ENCODE measurements at regions not wholly inside any gene's neighbourhood (a gene's known extent, or its start where the extent isn't known, plus 50 kb on each side); places are given as distances from the start of the nearest gene placed in this dataset.

- no peak for TF ChIP-seq CTCF (conservative IDR thresholded peaks at IDR 0.05)
- H3K4me1 Mint-ChIP-seq = no peaks in the 10 kb centered on the region
- H3K27ac ChIP-seq (ENCODE audit: insufficient read length, low read depth, low read length) = no peak overlapping the region
- no peaks in the 10 kb centered on the region; the same call in 1 of the 2 replicates for H3K27me3 Mint-ChIP-seq (ENCODE audit: low read depth)
- H3K4me3 Mint-ChIP-seq = no peak overlapping the region
- H3K4me2 ChIP-seq (ENCODE audit: insufficient read depth, insufficient read length, low read length) = no peak overlapping the region
- H3K79me2 ChIP-seq (ENCODE audit: insufficient read depth, low read length) = no peaks in the 10 kb centered on the region
- H3K23ac ChIP-seq (ENCODE audit: insufficient read length, low read depth, low read length) = no peak overlapping the region
- H3K27me3 ChIP-seq (ENCODE audit: insufficient read depth, low read length) = no peaks in the 10 kb centered on the region
- H3K79me1 ChIP-seq (ENCODE audit: insufficient read depth, low read depth, low read length, poor library complexity, severe bottlenecking) = no peaks in the 10 kb centered on the region
- H3T11ph ChIP-seq (ENCODE audit: low read length) = no peak overlapping the region
- H3K27ac Mint-ChIP-seq = no peak overlapping the region
- H3K14ac ChIP-seq (ENCODE audit: insufficient read depth, low read length) = no peak overlapping the region
- no peak overlapping the region for H4K5ac ChIP-seq (ENCODE audit: insufficient read length, low read depth, low read length)
- no peaks in the 10 kb centered on the region for H4K20me1 ChIP-seq (ENCODE audit: control insufficient read depth, insufficient read depth, insufficient read length)
- no peak overlapping the region for H2BK12ac ChIP-seq (ENCODE audit: insufficient read length, low read depth, low read length)
- DNase-seq = no peak
- H2BK20ac ChIP-seq (ENCODE audit: low read depth, low read length, poor library complexity, severe bottlenecking) = no peak overlapping the region
- peaks cover 2 to 15% (median 10%) of the 10 kb centered on the region in 3 experiments; a peak in 6 of 7 replicates for H3K36me3 Mint-ChIP-seq (ENCODE audit: insufficient read depth in 1 of 3, low read depth in 3 of 3)
- no peak overlapping the region for H3K9ac ChIP-seq (ENCODE audit: extremely low read depth, insufficient read length, low read length)
- H3K18ac ChIP-seq (ENCODE audit: insufficient read length, low read depth, low read length) = no peak overlapping the region
- H2BK5ac ChIP-seq (ENCODE audit: insufficient read length, low read length) = no peak overlapping the region
- H4K8ac ChIP-seq (replicated peaks; ENCODE audit: insufficient read length, low read depth, low read length) = no peak overlapping the region
- WGBS (ENCODE audit: extremely low coverage, insufficient read length, low lambda C conversion rate) = no CpG with 5 or more reads among the region's 1 CpG
- no peaks in the 10 kb centered on the region for H3K23me2 ChIP-seq (ENCODE audit: insufficient read length, low read depth, low read length, poor library complexity, severe bottlenecking)
- peaks cover 63 to 71% of the 10 kb centered on the region in 2 experiments for H3K9me3 Mint-ChIP-seq
- no peaks in the 10 kb centered on the region for H3K4me1 ChIP-seq (ENCODE audit: insufficient read depth, low read length)
- no peak overlapping the region for H3K4ac ChIP-seq (ENCODE audit: low read depth, low read length)
- H4K91ac ChIP-seq (ENCODE audit: insufficient read length, low read depth, low read length) = no peak overlapping the region
- H2AK5ac ChIP-seq (ENCODE audit: insufficient read length, low read length) = no peak overlapping the region
- no peak overlapping the region for H2BK15ac ChIP-seq (ENCODE audit: low read depth, low read length)
- no peak overlapping the region for H3K56ac ChIP-seq (ENCODE audit: insufficient read length, low read depth, low read length)
- peaks cover 71% of the 10 kb centered on the region for H3K9me3 ChIP-seq (ENCODE audit: control insufficient read depth, low read depth, low read length)
- no peak overlapping the region for H2AFZ ChIP-seq (ENCODE audit: low read length)
- H2BK120ac ChIP-seq (ENCODE audit: low read depth, low read length, poor library complexity, severe bottlenecking) = no peak overlapping the region
Observed at GRCh38 chr15:23998056-23998455, 311.0 kb upstream of the NDN start.
